GM18508 (cell line): ENCODE measurements at regions not wholly inside any gene's neighbourhood (a gene's known extent, or its start where the extent isn't known, plus 50 kb on each side); places are given as distances from the start of the nearest gene placed in this dataset.

Source experiments
- ATAC-seq: cut with Tn5 transposase; IDR thresholded peaks from one replicate; pipeline ENCODE4 v1.9.1; 2021; ENCODE audit warnings: moderate number of reproducible peaks; ENCODE audit not compliant: insufficient read depth, unreplicated experiment

DNA sequence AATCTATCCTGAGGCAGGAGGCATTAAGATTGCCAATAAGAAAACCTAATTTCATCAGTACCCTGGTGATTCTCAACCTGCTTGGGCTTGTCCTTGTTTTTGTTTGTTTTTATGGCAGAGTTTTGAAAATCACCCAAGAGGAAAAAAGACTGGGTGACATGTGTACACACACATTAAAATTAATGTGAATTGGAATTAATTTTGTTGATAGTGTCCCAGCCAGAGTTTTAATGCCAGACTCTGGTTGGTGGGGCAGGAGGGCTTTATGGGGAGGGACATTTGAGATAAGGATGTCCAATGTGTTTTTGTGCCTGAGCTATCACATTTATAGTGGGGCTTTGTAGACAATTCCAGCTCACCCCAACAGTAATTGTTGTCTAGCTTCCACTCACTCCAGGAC, 184.6 kb downstream of the ID4 start:
- ATAC-seq, result no peak

- peak; percentile 90 for ATAC-seq
Measured at GRCh38 chr6:20023549-20024315, 186.6 kb downstream of the ID4 start.

GRCh38 chr6:20024316-20024673, 187.1 kb downstream of the ID4 start:
- no peak for ATAC-seq

GRCh38 chr6:20024978-20025377, 187.3 kb downstream of the MBOAT1 start:
- no peak for ATAC-seq

GRCh38 chr6:20025681-20026080, 186.6 kb downstream of the MBOAT1 start:
- no peak for ATAC-seq

DNA sequence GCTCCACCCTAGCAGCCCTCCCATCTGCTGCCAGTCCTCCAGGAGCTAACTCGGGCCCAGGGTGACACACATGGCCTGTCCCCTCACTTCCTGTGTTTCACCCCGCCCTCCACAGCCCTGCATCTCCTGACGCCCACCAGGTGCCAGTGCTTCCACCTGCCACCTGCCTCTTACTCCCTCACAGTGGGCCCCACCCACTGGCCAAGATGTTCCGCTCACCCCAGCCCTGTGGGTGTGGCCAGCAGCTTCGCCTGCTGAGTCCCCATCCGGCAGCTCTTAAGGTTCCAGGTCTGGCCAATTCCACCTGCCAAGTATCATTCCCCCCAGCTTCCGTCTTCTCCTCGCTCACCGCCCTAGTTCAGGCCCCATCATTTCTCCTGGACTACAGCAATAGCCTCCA, 184.1 kb downstream of the MBOAT1 start:
- ATAC-seq, result no peak

DNA sequence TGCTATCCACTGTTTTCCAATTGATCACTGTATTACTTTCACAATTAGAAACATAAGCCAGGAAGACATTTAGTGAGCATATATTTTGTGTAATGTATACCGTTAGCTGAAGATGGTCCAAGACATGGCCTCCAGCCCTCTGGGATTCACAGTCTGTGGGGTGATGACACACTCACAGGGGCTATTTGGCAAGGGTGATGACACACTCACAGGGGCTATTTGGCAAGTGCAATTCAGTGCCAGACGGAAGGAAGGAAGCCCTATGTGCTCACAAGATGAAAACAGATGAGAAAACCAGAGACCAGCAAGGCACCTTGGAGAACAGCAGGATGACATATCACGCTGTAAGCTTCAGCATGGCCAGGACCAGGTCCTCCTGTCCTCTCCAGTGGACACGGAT, 183.7 kb downstream of the MBOAT1 start:
- no peak for ATAC-seq

DNA sequence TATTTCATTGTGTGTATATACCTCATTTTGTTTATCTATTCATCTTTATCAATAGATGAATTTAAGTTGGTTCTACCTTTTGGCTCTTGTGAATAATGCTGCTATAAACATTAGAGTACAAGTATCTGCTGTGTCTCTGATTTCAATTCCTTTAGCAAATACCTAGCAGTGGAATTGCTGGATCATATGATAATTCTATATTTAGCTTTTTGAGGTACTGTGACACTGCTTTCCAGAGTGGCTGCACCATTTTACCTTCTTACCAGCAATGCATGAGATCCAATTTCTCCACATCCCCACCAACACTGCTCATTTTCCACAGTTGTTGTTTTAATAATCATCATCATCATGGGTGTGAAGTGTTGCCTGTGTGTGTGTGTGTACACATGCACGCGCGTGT, 182.3 kb downstream of the MBOAT1 start:
- no peak for ATAC-seq

GRCh38 chr6:20031342-20031741, 180.9 kb downstream of the MBOAT1 start:
- ATAC-seq, result no peak

DNA sequence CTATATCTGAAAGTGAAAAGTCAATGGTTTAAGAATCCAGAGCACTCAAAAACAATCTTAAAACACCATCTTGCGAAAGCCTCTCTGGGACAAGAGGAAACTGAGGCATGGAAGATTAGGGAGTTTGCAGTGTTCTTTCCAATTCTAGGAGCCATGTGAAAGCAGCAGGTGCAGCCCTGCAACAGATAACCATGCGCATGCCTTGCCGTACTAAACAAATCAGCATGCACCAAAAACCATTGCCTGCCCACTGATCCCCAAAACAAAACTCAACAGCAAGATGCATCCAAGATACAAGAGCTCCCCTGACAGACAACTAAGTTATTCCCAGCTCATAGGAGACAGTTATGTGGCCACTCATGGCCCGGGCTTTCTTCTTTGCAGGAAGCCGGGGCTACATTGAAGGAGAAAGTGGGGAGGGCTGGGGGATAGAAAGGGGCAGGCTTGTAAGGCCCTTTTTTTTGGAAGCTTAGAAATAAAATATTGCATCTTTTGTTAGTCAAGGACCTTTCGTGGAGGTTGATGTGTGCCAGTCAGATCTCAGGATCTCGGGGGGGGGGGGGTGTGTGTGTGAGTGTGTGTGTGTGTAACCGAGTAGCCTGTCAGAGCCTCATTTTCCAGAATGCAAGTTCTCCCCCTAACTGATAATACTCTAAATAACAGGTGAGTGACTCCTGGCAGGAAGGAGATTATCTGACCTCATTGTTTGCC, 178.4 kb downstream of the MBOAT1 start:
- no peak for ATAC-seq

GRCh38 chr6:20034408-20034769, 177.9 kb downstream of the MBOAT1 start:
- no peak for ATAC-seq

DNA sequence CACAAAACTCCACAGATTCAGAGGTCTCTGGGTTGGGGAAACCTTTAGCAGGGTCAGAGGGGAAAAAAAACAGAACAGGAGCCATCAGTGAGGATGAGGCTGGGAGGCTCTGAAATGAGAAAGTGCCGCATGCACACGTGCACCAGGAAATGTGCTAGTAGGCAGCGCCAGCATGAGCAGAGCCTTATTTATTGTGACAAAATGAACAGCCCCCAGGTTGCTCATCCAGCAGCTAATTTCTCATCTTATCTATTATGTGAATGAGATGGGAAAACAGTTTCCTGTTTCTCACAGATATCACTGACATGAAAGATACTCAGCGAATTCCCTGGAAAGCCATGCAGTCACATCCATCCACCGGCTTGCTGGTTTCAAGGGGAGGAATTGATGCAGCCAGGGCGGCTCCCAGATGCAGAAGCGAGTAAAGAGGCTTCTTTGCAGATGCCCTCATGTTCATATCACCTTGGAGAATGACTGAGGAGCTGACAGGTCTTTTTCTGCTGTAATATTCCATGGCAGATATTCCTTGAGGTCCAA, 176.1 kb downstream of the MBOAT1 start:
- ATAC-seq, result no peak

DNA sequence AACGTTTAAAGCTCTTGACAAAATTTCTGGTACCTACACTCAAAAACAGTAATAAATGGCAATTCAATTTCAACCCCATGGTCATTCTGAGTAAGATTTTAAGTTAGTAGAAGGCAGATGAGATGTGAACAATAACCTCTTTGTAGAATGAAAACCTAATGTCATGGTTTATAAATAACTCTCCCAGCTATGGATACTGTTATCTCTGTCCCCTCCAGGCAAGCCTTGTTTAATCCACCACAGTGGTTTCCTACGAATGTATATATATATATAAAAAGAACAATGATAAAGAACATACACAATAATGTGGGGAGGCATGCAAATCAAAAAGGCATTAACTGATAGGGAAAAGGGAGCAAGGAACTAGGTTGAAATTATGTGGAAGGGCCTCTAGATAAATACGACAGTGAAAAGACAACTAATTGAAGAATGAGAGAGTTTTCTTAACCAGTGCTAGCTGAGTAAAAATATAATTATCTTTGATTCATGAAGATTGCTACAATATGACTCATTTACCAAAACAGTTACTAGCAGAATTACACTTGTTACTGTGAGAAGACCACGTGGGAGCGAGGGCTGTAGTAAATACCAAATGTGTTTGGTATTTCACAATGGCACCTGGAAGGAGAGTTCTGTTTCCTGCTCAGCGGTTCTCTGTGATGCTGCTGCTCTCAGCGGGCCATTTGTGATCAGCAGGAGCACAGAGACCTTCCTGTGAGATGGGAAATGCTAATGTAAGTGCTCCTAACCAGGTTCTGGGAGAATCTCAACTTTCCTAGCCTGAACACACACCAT, 173.7 kb downstream of the MBOAT1 start:
- ATAC-seq, result no peak

DNA sequence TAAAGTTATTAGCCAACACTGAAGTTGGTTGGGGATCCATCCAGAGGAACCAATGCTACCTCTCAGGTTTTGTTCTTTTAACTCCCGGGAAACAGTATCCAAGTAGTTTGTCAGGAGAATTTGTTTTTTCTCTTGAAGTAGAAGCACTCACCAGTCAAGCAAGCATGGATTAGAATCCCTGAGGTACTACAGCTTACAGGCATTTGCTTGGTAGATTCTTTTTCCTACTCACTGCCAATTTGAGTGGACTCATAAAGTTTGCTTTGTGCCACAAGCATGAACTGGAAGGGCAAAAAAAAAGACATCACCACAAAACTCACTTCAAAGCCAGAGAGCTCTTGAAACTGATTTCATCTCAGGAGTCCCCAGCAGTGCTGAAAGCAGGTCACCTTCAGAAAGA, 167.4 kb downstream of the MBOAT1 start:
- no peak for ATAC-seq
